ENCODE measurements at regions not wholly inside any gene's neighbourhood (a gene's known extent, or its start where the extent isn't known, plus 50 kb on each side); places are given as distances from the start of the nearest gene placed in this dataset.

- TF ChIP-seq CTCF (IDR thresholded peaks at IDR 0.05) (no peak), POLR2A (IDR thresholded peaks at IDR 0.05) (no peak)
These were observed 695.6 kb upstream of the FAM241A start for GRCh38 chr4:111449657-111450056.
